ENCODE measurements at regions not wholly inside any gene's neighbourhood (a gene's known extent, or its start where the extent isn't known, plus 50 kb on each side); places are given as distances from the start of the nearest gene placed in this dataset.

- no peak for TF ChIP-seq POLR2A (IDR thresholded peaks at IDR 0.05)
- no peak for TF ChIP-seq CTCF (IDR thresholded peaks at IDR 0.05 in 8 of 11, conservative IDR thresholded peaks at IDR 0.05 in 3 of 11)
These were observed 175.2 kb upstream of the PKDCC start for GRCh38 chr2:41872646-41873045.
